H9 (cell line): ENCODE measurements at regions not wholly inside any gene's neighbourhood (a gene's known extent, or its start where the extent isn't known, plus 50 kb on each side); places are given as distances from the start of the nearest gene placed in this dataset.

Experiments
- DNase-seq: peaks from one replicate; pipeline ENCODE4 v3.0.0-alpha.2; 2017
- H2AFZ ChIP-seq: one replicate; pipeline ENCODE4 v1.6.1; 2013; ENCODE audit warnings: mild to moderate bottlenecking, low read length, control low read depth, moderate library complexity
- H2AK5ac ChIP-seq: 2 replicates; pipeline ENCODE4 v1.6.1; 2013; ENCODE audit warnings: low read length, control low read depth, mixed read lengths; ENCODE audit not compliant: insufficient read length
- H2BK120ac ChIP-seq: one replicate; pipeline ENCODE4 v1.6.1; 2013; ENCODE audit warnings: low read depth, mild to moderate bottlenecking, low read length, control low read depth, inconsistent platforms; ENCODE audit not compliant: poor library complexity, severe bottlenecking
- H2BK12ac ChIP-seq: 2 replicates; pipeline ENCODE4 v1.6.1; 2013; ENCODE audit warnings: low read length, control low read depth, mixed read lengths, low read depth; ENCODE audit not compliant: insufficient read length
- H2BK15ac ChIP-seq: 2 replicates; pipeline ENCODE4 v1.6.1; 2013; ENCODE audit warnings: low read depth, low read length, control low read depth
- H2BK20ac ChIP-seq: one replicate; pipeline ENCODE4 v1.6.1; 2013; ENCODE audit warnings: low read depth, mild to moderate bottlenecking, low read length, control low read depth, inconsistent platforms; ENCODE audit not compliant: poor library complexity, severe bottlenecking
- H2BK5ac ChIP-seq: 2 replicates; pipeline ENCODE4 v1.6.1; 2013; ENCODE audit warnings: low read length, control low read depth, mixed read lengths; ENCODE audit not compliant: insufficient read length
- H3K14ac ChIP-seq: 2 replicates; pipeline ENCODE4 v1.6.1; 2013; ENCODE audit warnings: low read length, control low read depth; ENCODE audit not compliant: insufficient read depth
- H3K18ac ChIP-seq: 2 replicates; pipeline ENCODE4 v1.6.1; 2013; ENCODE audit warnings: low read depth, mild to moderate bottlenecking, mixed read lengths, low read length, control low read depth; ENCODE audit not compliant: insufficient read length
- H3K23ac ChIP-seq: 2 replicates; pipeline ENCODE4 v1.6.1; 2013; ENCODE audit warnings: low read length, control low read depth, mixed read lengths, low read depth; ENCODE audit not compliant: insufficient read length
- H3K23me2 ChIP-seq: 2 replicates; pipeline ENCODE4 v1.6.1; 2013; ENCODE audit warnings: low read depth, mild to moderate bottlenecking, mixed read lengths, low read length, control low read depth; ENCODE audit not compliant: insufficient read length, poor library complexity, severe bottlenecking
- H3K27ac ChIP-seq: 2 replicates; pipeline ENCODE4 v1.5.1; 2013; ENCODE audit warnings: low read length, control low read depth, mixed read lengths, low read depth; ENCODE audit not compliant: insufficient read length
- H3K27me3 ChIP-seq: 2 replicates; pipeline ENCODE4 v1.6.1; 2013; ENCODE audit warnings: low read length, control low read depth, inconsistent platforms; ENCODE audit not compliant: insufficient read depth
- H3K4ac ChIP-seq: 2 replicates; pipeline ENCODE4 v1.6.1; 2013; ENCODE audit warnings: low read depth, mild to moderate bottlenecking, control low read depth, inconsistent platforms, low read length, moderate library complexity
- H3K4me1 ChIP-seq: 2 replicates; pipeline ENCODE4 v1.6.1; 2013; ENCODE audit warnings: low read length, control low read depth, inconsistent platforms; ENCODE audit not compliant: insufficient read depth
- H3K4me2 ChIP-seq: 2 replicates; pipeline ENCODE4 v1.6.1; 2013; ENCODE audit warnings: low read length, control low read depth, mixed read lengths; ENCODE audit not compliant: insufficient read length, insufficient read depth
- H3K56ac ChIP-seq: 2 replicates; pipeline ENCODE4 v1.6.1; 2013; ENCODE audit warnings: low read depth, mild to moderate bottlenecking, mixed read lengths, low read length, control low read depth; ENCODE audit not compliant: insufficient read length
- H3K79me1 ChIP-seq: 2 replicates; pipeline ENCODE4 v1.6.1; 2013; ENCODE audit warnings: low read depth, mild to moderate bottlenecking, moderate library complexity, low read length, control low read depth, inconsistent platforms; ENCODE audit not compliant: insufficient read depth, poor library complexity, severe bottlenecking
- H3K79me2 ChIP-seq: 2 replicates; pipeline ENCODE4 v1.6.1; 2013; ENCODE audit warnings: low read length, control low read depth, inconsistent platforms; ENCODE audit not compliant: insufficient read depth
- H3K9ac ChIP-seq: 2 replicates; pipeline ENCODE4 v1.6.1; 2013; ENCODE audit warnings: low read length, control low read depth, mixed read lengths; ENCODE audit not compliant: insufficient read length; ENCODE audit errors: extremely low read depth
- H3K9me3 ChIP-seq: one replicate; pipeline ENCODE4 v1.6.1; 2013; ENCODE audit warnings: low read depth, low read length, inconsistent platforms; ENCODE audit not compliant: control insufficient read depth
- H3T11ph ChIP-seq: one replicate; pipeline ENCODE4 v1.6.1; 2013; ENCODE audit warnings: mild to moderate bottlenecking, low read length, control low read depth, inconsistent platforms
- H4K20me1 ChIP-seq: one replicate; pipeline ENCODE4 v1.6.1; 2013; ENCODE audit not compliant: control insufficient read depth, insufficient read length, insufficient read depth
- H4K5ac ChIP-seq: 2 replicates; pipeline ENCODE4 v1.6.1; 2013; ENCODE audit warnings: low read depth, mild to moderate bottlenecking, mixed read lengths, low read length, control low read depth; ENCODE audit not compliant: insufficient read length
- H4K8ac ChIP-seq: replicated peaks from 2 replicates; pipeline ENCODE4 v1.6.1; 2013; ENCODE audit warnings: low read length, control low read depth, mixed read lengths, low read depth; ENCODE audit not compliant: insufficient read length
- H4K91ac ChIP-seq: 2 replicates; pipeline ENCODE4 v1.6.1; 2013; ENCODE audit warnings: low read depth, mild to moderate bottlenecking, moderate library complexity, mixed read lengths, low read length, control low read depth; ENCODE audit not compliant: insufficient read length
- H3K27ac Mint-ChIP-seq, 3 experiments: 2 replicates in 2 of 3; 3 replicates in 1 of 3; pipeline ENCODE4 v1.8.0; 2020 to 2021; ENCODE audit warnings: mixed read lengths in 3 of 3, mild to moderate bottlenecking in 1 of 3, moderate library complexity in 1 of 3
- H3K27me3 Mint-ChIP-seq: 2 replicates; pipeline ENCODE4 v1.8.0; 2021; ENCODE audit warnings: low read depth, mild to moderate bottlenecking, moderate library complexity, mixed read lengths
- H3K36me3 Mint-ChIP-seq, 3 experiments: 2 replicates in 2 of 3; 3 replicates in 1 of 3; pipeline ENCODE4 v1.8.0; 2020 to 2021; ENCODE audit warnings: low read depth in 3 of 3, mixed read lengths in 3 of 3; ENCODE audit not compliant: insufficient read depth in 1 of 3
- H3K4me1 Mint-ChIP-seq, 2 experiments: 2 replicates each; pipeline ENCODE4 v1.8.0; 2020; ENCODE audit warnings: mixed read lengths in 2 of 2
- H3K4me3 Mint-ChIP-seq, 2 experiments: 2 replicates in 1 of 2; 3 replicates in 1 of 2; pipeline ENCODE4 v1.8.0; 2020 to 2021; ENCODE audit warnings: mild to moderate bottlenecking in 2 of 2, mixed read lengths in 2 of 2, moderate library complexity in 1 of 2
- H3K9me3 Mint-ChIP-seq, 2 experiments: 2 replicates in 1 of 2; 3 replicates in 1 of 2; pipeline ENCODE4 v1.8.0; 2020; ENCODE audit warnings: mild to moderate bottlenecking in 2 of 2, mixed read lengths in 2 of 2, moderate library complexity in 1 of 2
- WGBS: extraction: QIAGEN DNeasy Blood & Tissue Kit; methylation state at CpG from one replicate; pipeline ENCODE4 v1.1.7; 2013; ENCODE audit warnings: missing lambda C conversion rate, low lambda C conversion rate, mixed read lengths; ENCODE audit not compliant: insufficient read length; ENCODE audit errors: extremely low coverage; 5-methylcytosine and 5-hydroxymethylcytosine counted together
- TF ChIP-seq, protein P1 (sequence below): fragments of 200-600 bp; sonication (generic); conservative IDR thresholded peaks from 3 replicates; pipeline ENCODE4 v1.8.0; 2021; ENCODE audit warnings: antibody characterized with exemption, mild to moderate bottlenecking

DNA sequence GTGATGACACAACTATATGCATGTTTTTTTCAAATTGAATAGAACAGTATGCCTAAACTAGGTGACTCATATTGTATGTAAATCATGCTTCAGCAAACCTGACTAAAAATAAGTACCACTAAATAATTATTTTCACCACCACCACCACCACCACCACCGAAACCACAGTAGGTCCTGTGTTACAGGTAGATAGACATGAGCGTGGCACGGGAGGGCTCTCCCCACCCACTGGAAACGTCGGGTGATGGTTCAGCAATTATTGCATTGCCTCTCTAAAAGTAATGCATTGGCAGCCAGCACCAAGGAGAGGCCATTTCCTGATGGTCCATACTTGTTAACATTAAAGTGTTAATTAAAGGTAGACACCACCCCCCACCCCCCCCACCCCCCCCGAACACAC lies 297.0 kb upstream of the NCAM2 start:
- Histone ChIP-seq H3K4me1 (no peaks in the 10 kb centered on the region; the same call in 1 of the 2 replicates), H2BK15ac (no peak overlapping the region), H3K4me2 (no peak overlapping the region), H3K27me3 (no peaks in the 10 kb centered on the region), H2BK5ac (no peak overlapping the region), H3K56ac (no peak overlapping the region), H3K14ac (no peak overlapping the region), H3K23ac (no peak overlapping the region), H3K9me3 (no peaks in the 10 kb centered on the region), H3T11ph (no peak overlapping the region), H4K8ac (no peak overlapping the region), H2BK120ac (no peak overlapping the region), H4K91ac (no peak overlapping the region), H3K4ac (no peak overlapping the region), H4K20me1 (no peaks in the 10 kb centered on the region), H3K27ac (no peak overlapping the region), H2AK5ac (no peak overlapping the region), H3K79me2 (no peaks in the 10 kb centered on the region), H2BK20ac (no peak overlapping the region), H3K79me1 (no peaks in the 10 kb centered on the region), H2AFZ (no peak overlapping the region), H4K5ac (no peak overlapping the region), H3K9ac (no peak overlapping the region), H2BK12ac (no peak overlapping the region), H3K23me2 (no peaks in the 10 kb centered on the region), H3K18ac (no peak overlapping the region)
- TF ChIP-seq, protein P1, sequence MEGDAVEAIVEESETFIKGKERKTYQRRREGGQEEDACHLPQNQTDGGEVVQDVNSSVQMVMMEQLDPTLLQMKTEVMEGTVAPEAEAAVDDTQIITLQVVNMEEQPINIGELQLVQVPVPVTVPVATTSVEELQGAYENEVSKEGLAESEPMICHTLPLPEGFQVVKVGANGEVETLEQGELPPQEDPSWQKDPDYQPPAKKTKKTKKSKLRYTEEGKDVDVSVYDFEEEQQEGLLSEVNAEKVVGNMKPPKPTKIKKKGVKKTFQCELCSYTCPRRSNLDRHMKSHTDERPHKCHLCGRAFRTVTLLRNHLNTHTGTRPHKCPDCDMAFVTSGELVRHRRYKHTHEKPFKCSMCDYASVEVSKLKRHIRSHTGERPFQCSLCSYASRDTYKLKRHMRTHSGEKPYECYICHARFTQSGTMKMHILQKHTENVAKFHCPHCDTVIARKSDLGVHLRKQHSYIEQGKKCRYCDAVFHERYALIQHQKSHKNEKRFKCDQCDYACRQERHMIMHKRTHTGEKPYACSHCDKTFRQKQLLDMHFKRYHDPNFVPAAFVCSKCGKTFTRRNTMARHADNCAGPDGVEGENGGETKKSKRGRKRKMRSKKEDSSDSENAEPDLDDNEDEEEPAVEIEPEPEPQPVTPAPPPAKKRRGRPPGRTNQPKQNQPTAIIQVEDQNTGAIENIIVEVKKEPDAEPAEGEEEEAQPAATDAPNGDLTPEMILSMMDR, result no peak
- H3K27me3 Mint-ChIP-seq, result 0 out of 2 replicates have a peak, but pooled peaks cover 3% of the 10 kb centered on the region
- no peak overlapping the region for H3K4me3 Mint-ChIP-seq
- H3K27ac Mint-ChIP-seq, result no peak overlapping the region
- WGBS, result no CpG with 5 or more reads among the region's 6 CpGs
- H3K9me3 Mint-ChIP-seq, result 0 out of 5 replicates have a peak, but pooled peaks cover 0 to 2% of the 10 kb centered on the region in 2 experiments
- H3K4me1 Mint-ChIP-seq, result peaks cover 15 to 20% of the 10 kb centered on the region in 2 experiments
- H3K36me3 Mint-ChIP-seq, result peaks cover 1 to 6% (median 6%) of the 10 kb centered on the region in 3 experiments; a peak in 2 of 7 replicates
- DNase-seq, result no peak
